Activated naive CD4-positive, alpha-beta T cell treated with Interleukin-2 at 50 U/mL for 16 hours (primary cell): ENCODE measurements at regions not wholly inside any gene's neighbourhood (a gene's known extent, or its start where the extent isn't known, plus 50 kb on each side); places are given as distances from the start of the nearest gene placed in this dataset.
"Not testable (repeated sequence)": the region's sequence is repeated elsewhere in the genome, so short reads cannot be mapped to it uniquely, and the experiment has no call there.

Experiments
- DNase-seq: peaks from one replicate; pipeline ENCODE4 v3.0.0-alpha.2; 2020

- no peak for DNase-seq
Observed at GRCh38 chr4:131419147-131419546, 1729.9 kb upstream of the PCDH10 start.

DNA sequence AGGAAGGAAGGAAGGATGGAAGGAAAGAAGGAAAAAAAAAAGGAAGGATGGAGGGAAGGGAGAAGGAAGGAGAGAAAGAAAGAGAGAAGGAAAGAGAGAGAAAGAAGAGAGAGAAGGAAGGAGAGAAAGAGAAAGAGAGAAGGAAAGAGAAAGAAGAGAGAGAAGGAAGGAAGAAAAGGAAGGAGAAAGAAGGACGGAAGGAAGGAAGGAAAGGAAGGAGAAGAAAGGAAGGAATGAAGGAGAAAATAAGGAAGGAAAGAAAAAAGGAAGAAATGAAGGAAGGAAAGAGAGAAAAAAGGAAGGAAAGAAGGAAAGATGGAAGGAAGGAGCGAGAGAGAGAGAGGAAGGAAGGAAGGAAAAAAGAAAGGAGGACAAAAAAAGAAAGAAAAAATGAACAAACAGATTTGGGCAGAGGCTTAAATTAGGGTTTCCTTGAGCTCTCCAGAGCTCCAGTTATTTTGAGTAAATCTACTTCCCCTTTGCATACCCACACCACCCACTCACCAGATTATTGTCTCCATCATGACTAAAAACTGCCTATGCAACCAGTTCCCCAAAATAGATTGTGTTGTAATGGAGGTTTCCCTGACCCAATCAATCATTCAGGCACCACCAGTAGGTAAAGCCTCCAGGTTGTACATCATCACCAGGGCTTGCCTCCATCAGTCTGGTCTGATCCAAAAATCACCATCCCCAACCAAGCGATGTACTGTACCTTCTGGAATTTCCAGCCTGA lies 1722.9 kb upstream of the PCDH10 start:
- DNase-seq, result no peak

DNA sequence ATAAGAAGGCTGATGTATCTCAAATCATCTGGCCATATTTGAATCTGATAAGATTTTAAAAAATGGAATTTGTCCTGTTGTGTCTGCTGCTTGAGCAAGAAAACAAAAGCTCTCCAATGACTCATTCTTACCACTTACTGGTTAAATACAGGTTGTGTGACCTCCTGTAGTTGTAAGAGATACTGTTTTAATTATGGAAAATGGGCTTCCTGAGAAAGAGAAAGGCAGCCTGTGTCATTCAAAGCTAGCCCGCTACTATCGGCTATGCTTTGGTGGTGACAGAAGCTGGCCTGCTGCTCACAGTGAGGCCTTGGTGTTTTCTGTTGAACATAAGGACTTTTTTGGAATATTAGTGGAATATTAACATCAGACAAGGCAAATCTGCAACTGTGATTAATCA lies 1722.1 kb upstream of the PCDH10 start:
- no peak for DNase-seq

DNA sequence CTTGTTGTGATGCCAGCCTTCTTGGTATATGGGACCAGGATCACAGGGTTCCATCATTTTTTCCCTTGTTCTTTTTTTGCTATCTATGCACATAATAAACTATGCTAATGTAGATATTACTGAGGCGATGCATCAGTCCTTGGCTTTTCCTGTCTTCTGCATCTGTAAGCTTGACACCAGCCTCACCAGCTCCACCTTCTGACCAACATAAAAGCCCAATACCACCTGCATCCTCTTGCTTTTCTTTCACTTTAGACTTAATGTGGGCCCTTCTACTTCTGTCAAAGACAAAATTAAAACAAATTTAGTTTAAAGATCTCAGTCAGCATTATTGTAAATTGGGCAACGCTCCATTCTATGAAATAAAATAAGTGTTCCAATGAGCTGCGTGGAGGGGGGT lies 1718.8 kb upstream of the PCDH10 start:
- DNase-seq, result no peak

- DNase-seq, result no peak
Observed at GRCh38 chr4:131441004-131441688, 1707.9 kb upstream of the PCDH10 start.

DNA sequence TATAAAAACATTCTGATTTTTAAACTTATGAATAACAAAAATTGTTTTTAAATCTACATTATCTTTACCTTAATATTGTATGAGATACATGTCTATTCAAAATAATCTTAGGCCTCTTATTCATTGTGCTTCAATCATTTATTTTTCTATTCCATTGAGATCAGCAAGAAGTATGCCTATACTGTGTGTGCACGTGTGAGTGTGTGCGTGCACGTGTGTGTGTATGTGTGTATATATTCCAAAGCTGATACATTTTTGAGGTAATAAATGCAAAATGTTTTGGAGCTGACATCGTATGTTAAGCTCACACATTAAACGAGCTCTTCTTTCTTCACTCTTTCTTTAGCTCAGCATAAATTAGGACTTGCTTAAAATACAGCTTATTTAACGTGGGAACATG lies 1701.2 kb upstream of the PCDH10 start:
- no peak for DNase-seq

DNA sequence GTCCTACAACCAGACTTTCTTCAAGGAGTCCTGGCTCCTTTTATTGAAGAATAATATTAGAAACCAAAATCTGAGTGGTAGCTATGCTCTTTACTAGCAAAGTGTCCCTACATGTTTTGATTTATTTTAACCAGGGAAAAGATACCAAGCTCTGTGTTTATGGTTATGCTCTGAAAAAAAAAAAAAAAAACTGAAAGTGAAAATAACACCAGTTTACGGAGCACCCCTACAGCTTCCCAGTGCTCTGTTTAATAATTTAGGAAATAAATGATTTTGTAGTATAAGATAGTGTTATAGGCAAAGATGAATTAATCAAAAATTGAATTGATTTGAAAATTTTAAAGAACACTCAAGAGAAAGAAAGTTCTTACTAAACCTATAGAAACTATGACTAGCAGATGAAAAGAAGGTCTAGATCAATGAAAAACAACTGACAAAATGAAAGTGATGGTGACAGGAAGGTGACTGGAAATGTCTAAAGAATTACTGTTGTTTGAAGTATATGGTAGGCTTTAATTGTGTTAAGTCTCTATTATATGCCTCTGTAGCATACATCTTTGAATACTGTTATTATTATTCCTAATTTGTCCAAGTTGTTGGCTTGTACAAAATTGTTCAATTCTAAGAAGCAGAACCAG lies 1698.4 kb upstream of the PCDH10 start:
- no peak for DNase-seq

- no peak for DNase-seq
Observed at GRCh38 chr4:131459430-131460101, 1689.5 kb upstream of the PCDH10 start.

DNA sequence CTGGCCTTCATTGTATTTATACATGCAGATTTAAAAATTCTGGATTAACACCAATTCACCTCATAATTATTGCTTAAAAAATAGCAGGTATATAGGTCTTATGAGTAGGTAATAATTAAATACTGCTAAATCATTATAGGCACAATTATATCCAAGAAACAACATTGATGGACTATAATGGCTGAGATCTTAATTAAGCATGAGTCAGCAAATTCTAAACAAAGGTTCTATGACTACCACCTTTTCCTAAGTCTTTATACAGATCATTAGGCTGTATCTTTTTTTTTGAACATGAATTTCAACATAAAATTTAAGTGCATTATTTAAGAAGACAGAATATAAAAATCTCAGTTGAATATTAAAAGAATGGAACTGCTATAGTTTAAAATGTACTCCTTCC lies 1678.7 kb upstream of the PCDH10 start:
- DNase-seq, result no peak

- no peak for DNase-seq
Observed at GRCh38 chr4:131488772-131489171, 1660.3 kb upstream of the PCDH10 start.

DNA sequence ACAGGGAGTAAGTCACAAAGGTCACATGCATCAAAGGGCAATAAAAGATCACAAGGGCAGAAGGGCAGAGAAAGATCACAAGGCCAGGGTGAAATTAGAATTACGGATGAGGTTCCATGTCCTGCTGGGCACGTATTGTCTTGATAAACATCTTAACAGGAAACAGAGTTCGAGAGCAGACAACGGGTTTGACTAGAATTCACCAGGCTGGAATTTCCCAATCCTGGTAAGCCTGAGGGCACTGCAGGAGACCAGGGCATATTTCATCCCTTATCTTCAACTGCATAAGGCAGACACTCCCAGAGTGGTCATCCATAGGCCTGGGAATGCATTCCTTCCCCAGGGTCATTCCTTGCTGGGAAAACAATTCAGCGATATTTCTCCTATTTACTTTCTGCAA lies 1652.9 kb upstream of the PCDH10 start:
- not testable (repeated sequence) for DNase-seq

DNA sequence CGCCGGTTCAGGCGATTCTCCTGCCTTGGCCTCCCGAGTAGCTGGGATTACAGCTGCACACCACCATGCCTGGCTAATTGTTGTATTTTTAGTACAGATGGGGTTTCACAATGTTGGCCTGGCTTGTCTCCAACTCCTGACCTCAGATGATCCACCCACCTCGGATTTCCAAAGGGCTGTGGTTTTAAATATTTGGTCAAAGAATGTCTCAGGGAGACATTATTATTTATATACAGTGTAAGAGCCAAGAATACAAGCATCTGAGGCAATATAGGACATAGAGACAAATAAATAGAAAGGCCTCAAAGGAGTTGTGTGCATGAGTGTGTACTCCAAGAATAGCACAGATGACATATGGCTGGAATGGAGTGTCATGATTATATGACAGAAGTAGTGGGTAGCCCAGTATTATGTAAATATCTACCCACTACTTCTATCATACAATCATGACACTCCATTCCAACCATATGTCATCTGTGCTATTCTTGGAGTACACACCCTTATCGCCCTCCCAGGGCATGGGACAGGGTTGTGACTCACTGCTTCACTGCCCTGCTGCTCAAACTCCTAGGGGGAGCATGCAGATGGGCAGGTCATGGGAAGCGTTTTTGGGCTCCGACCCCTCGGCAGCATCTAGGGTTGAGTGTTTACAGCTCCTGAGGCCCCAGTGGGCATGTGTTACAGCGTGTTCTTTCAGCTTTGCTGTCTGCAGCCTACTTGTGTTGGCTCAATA lies 1649.8 kb upstream of the PCDH10 start:
- no peak for DNase-seq

- no peak for DNase-seq
Observed at GRCh38 chr4:131509521-131509920, 1639.6 kb upstream of the PCDH10 start.

GRCh38 chr4:131526686-131527085 lies 1622.4 kb upstream of the PCDH10 start:
- no peak for DNase-seq

- no peak for DNase-seq
Observed at GRCh38 chr4:131531087-131531486, 1618.0 kb upstream of the PCDH10 start.

GRCh38 chr4:131534944-131535645 lies 1614.0 kb upstream of the PCDH10 start:
- DNase-seq, result no peak

GRCh38 chr4:131540256-131540655 lies 1608.8 kb upstream of the PCDH10 start:
- no peak for DNase-seq

DNA sequence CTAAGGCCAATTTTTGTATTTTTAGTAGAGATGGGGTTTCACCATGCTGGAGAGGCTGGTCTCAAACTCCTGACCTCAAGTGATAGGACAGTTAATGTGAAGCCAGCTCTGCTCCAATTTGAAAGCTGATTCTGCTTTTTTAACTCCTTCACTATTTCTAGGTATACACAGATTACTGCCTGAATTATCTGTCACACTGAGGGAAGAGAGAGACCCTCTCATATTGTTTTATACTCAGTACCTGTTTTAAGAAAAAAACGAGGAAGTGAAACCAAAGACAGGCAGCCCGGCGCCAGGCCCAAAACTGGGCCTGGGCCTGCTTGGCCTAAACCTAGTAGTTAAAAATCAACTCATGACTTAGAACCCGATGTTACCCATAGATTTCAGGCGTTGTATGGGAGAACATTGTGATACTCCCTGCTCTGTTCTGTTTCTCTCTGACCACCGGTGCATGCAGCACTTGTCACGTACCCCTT lies 1601.5 kb upstream of the PCDH10 start:
- no peak for DNase-seq

DNA sequence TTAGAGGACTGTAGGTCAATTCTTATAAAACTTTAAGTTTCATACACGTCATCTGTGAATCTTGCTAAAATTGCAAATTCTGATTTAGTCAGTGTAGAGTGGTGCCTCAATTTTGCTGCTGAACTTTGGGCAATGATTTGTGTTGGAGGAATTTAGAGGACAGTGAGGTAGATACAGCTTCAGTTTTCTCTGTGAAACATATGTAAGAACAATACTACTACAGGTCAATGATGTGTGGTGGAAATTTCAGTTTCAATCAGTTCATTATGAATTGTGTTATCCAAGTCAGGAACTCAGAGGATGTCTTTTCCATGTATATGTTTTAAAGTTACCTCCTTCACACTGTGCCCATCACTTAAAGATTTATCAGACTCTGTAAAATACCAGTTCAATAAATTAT lies 1597.8 kb upstream of the PCDH10 start:
- no peak for DNase-seq

DNA sequence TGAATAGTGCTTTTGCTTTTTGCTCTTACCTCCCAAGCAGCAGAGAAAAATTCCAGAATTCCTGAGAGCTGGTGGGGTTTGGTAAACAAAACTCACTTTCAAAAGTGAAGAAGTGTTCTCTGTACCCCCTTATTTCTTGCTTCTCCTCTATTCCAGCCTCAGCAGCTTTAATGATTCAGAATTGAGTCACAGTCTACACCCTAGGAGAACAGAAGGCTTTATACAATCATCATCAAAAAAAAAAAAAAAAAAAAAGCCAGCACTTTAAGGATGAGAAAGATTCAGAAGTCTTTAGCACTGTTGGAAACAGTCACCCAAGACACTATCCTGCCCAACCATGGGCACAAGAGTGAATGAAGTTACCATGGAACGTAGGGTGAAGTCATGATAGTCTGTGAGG lies 1583.1 kb upstream of the PCDH10 start:
- no peak for DNase-seq

DNA sequence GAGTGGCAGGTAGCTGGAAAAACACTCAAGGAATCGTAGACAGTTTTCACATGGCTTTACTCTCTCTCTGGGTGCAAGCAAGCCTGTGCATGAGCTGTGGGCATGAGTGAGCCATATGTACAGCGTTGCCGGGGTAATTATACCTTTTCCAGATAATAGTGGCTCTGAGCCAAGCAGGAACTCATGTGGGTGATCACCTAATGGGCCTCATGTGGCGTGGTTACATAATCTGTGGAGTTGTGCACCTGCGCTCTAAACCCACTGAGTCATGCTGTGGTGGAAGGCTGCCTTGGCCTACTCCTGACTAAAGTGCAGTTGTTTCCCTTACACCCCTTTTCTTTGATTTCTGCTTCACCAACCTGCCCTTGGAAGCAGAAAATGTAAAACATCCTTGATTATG lies 1564.5 kb upstream of the PCDH10 start:
- no peak for DNase-seq

GRCh38 chr4:131595140-131595539 lies 1554.0 kb upstream of the PCDH10 start:
- DNase-seq, result no peak
